Smooth muscle cell (in vitro differentiated cells): ENCODE measurements at regions not wholly inside any gene's neighbourhood (a gene's known extent, or its start where the extent isn't known, plus 50 kb on each side); places are given as distances from the start of the nearest gene placed in this dataset.

Experiments
- DNase-seq: peaks from one replicate; lab custom pipeline; 2025; ENCODE audit not compliant: unreplicated experiment; lab: John Stamatoyannopoulos, UW
- H2AFZ ChIP-seq: fragments of 200-600 bp; sonication (generic); 2 replicates; pipeline ENCODE4 v1.6.0; 2016; ENCODE audit warnings: antibody characterized with exemption, low read depth, mild to moderate bottlenecking
- H3F3A ChIP-seq: fragments of 200-600 bp; sonication (generic); 2 replicates; pipeline ENCODE4 v1.6.0; 2017; ENCODE audit warnings: antibody characterized with exemption, low read depth
- H3K27ac ChIP-seq: fragments of 200-600 bp; sonication (generic); 2 replicates; pipeline ENCODE4 v1.5.1; 2016; ENCODE audit warnings: low read depth, mild to moderate bottlenecking
- H3K27me3 ChIP-seq: fragments of 200-600 bp; sonication (generic); 2 replicates; pipeline ENCODE4 v1.6.1; 2016; ENCODE audit warnings: low read depth, mild to moderate bottlenecking
- H3K36me3 ChIP-seq: fragments of 200-600 bp; sonication (generic); 2 replicates; pipeline ENCODE4 v1.5.1; 2016; ENCODE audit warnings: low read depth
- H3K4me1 ChIP-seq: fragments of 200-600 bp; sonication (generic); 2 replicates; pipeline ENCODE4 v1.5.1; 2016; ENCODE audit warnings: low read depth
- H3K4me2 ChIP-seq: fragments of 200-600 bp; sonication (generic); 2 replicates; pipeline ENCODE4 v1.6.0; 2016; ENCODE audit warnings: mild to moderate bottlenecking
- H3K4me3 ChIP-seq: fragments of 200-600 bp; sonication (generic); 2 replicates; pipeline ENCODE4 v1.5.1; 2016; ENCODE audit warnings: mild to moderate bottlenecking
- H3K79me2 ChIP-seq: fragments of 200-600 bp; sonication (generic); 2 replicates; pipeline ENCODE4 v1.6.0; 2016; ENCODE audit warnings: low read depth, mild to moderate bottlenecking
- H3K9ac ChIP-seq: fragments of 200-600 bp; sonication (generic); 2 replicates; pipeline ENCODE4 v1.6.0; 2016; ENCODE audit warnings: low read depth
- H3K9me3 ChIP-seq: fragments of 200-600 bp; sonication (generic); replicated peaks from 2 replicates; pipeline ENCODE4 v1.5.1; 2016; ENCODE audit warnings: low read depth
- H4K20me1 ChIP-seq: fragments of 200-600 bp; sonication (generic); 2 replicates; pipeline ENCODE4 v1.6.0; 2016; ENCODE audit warnings: low read depth
- WGBS: methylation state at CpG from one replicate; pipeline ENCODE4 v1.1.7; 2016; ENCODE audit warnings: low lambda C conversion rate; 5-methylcytosine and 5-hydroxymethylcytosine counted together
- TF ChIP-seq, protein P1 (sequence below): fragments of 200-600 bp; sonication (generic); IDR thresholded peaks from 2 replicates; pipeline ENCODE4 v1.5.1; 2017; ENCODE audit warnings: borderline replicate concordance, mild to moderate bottlenecking, antibody characterized with exemption; ENCODE audit not compliant: insufficient read depth, poor library complexity, severe bottlenecking

DNA sequence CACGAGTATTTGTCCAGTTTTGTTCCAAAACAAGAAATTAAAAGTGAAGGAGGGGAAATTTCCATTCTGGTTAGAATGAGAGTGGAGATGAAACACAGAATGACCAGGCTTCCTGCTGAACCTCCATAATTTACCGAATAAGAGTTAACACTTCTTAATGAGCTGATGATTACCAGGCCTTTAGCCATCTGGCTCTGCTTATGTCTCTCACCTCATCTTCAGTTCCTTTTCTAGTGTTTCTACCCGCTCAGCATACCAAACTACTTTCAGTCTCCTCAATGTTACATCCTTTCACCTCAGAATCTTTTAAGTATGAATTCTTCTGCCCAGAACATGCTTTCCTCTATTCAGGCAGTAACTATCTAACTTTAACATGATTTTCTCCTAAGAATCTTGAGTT lies 209.0 kb upstream of the RSPO3 start:
- 41% methylated on average over 3 of the region's 3 CpGs for WGBS
- H2AFZ ChIP-seq: peak overlapping the region; percentile 28
- no peak overlapping the region for H3K4me3 ChIP-seq
- H3K36me3 ChIP-seq: no peaks in the 10 kb centered on the region
- no peaks in the 10 kb centered on the region for H3K79me2 ChIP-seq
- no peaks in the 10 kb centered on the region for H3K9me3 ChIP-seq
- H3K27me3 ChIP-seq: no peaks in the 10 kb centered on the region
- no peak overlapping the region for H3K27ac ChIP-seq
- no peaks in the 10 kb centered on the region for H3K4me1 ChIP-seq
- TF ChIP-seq, protein P1, sequence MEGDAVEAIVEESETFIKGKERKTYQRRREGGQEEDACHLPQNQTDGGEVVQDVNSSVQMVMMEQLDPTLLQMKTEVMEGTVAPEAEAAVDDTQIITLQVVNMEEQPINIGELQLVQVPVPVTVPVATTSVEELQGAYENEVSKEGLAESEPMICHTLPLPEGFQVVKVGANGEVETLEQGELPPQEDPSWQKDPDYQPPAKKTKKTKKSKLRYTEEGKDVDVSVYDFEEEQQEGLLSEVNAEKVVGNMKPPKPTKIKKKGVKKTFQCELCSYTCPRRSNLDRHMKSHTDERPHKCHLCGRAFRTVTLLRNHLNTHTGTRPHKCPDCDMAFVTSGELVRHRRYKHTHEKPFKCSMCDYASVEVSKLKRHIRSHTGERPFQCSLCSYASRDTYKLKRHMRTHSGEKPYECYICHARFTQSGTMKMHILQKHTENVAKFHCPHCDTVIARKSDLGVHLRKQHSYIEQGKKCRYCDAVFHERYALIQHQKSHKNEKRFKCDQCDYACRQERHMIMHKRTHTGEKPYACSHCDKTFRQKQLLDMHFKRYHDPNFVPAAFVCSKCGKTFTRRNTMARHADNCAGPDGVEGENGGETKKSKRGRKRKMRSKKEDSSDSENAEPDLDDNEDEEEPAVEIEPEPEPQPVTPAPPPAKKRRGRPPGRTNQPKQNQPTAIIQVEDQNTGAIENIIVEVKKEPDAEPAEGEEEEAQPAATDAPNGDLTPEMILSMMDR: no peak
- H3K4me2 ChIP-seq: no peak overlapping the region
- no peak overlapping the region for H3K9ac ChIP-seq
- DNase-seq: no peak
- no peaks in the 10 kb centered on the region for H4K20me1 ChIP-seq
- no peaks in the 10 kb centered on the region for H3F3A ChIP-seq

GRCh38 chr6:126913651-126914050 lies 204.8 kb upstream of the RSPO3 start:
- Histone ChIP-seq H3F3A (no peaks in the 10 kb centered on the region), H2AFZ (peak overlapping the region; percentile 20)
- WGBS: 5% methylated on average over 1 of the region's 1 CpG

GRCh38 chr6:126914172-126914571 lies 204.3 kb upstream of the RSPO3 start:
- TF ChIP-seq, protein P1: no peak
- Histone ChIP-seq H4K20me1 (no peaks in the 10 kb centered on the region), H3K4me2 (peak overlapping the region; percentile 54), H3K9ac (no peak overlapping the region), H3K9me3 (no peaks in the 10 kb centered on the region), H3K4me3 (no peak overlapping the region), H2AFZ (no peak overlapping the region), H3F3A (peaks cover 5% of the 10 kb centered on the region), H3K4me1 (no peaks in the 10 kb centered on the region), H3K79me2 (no peaks in the 10 kb centered on the region), H3K36me3 (no peaks in the 10 kb centered on the region), H3K27ac (peak overlapping the region; percentile 79), H3K27me3 (no peaks in the 10 kb centered on the region)
- DNase-seq: no peak
- 84% methylated on average over 2 of the region's 2 CpGs for WGBS

More at GRCh38 chr6:126913651-126914050, 204.8 kb upstream of the RSPO3 start:
- TF ChIP-seq, protein P1: no peak
- H3K9me3 ChIP-seq: no peaks in the 10 kb centered on the region
- H3K79me2 ChIP-seq: no peaks in the 10 kb centered on the region
- no peaks in the 10 kb centered on the region for H3K27me3 ChIP-seq
- H3K4me1 ChIP-seq: no peaks in the 10 kb centered on the region
- peak overlapping the region; percentile 12 for H3K9ac ChIP-seq
- no peaks in the 10 kb centered on the region for H4K20me1 ChIP-seq
- H3K36me3 ChIP-seq: no peaks in the 10 kb centered on the region
- DNase-seq: no peak
- no peak overlapping the region for H3K4me3 ChIP-seq
- H3K27ac ChIP-seq: peak overlapping the region; percentile 79
- peak overlapping the region; percentile 54 for H3K4me2 ChIP-seq

DNA sequence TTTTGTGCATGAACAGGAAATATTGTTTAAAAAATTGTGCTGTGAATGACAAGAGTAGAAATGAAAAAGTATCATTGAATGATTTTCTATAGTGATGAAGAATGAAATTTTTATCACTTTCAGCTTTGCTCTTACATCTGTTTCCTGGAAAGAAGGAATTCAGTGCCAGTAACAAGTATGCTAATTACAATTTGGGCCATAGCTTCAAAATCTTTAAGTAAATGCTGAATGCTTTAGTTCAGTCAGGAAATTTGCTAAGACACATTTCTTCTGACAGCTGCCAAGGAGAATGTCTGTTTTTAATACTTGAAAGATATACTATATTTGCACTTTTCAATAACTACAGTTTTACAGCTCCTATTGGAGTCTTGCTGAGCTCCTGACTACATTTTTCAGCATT lies 203.7 kb upstream of the RSPO3 start:
- no peak overlapping the region for H3K9ac ChIP-seq
- H3K79me2 ChIP-seq: no peaks in the 10 kb centered on the region
- no peak overlapping the region for H3K4me2 ChIP-seq
- no peaks in the 10 kb centered on the region for H3K27me3 ChIP-seq
- no peak overlapping the region for H2AFZ ChIP-seq
- no peaks in the 10 kb centered on the region for H3K4me1 ChIP-seq
- H3F3A ChIP-seq: peaks cover 10% of the 10 kb centered on the region
- TF ChIP-seq, protein P1: no peak
- H3K4me3 ChIP-seq: no peak overlapping the region
- no peaks in the 10 kb centered on the region for H3K36me3 ChIP-seq
- peak overlapping the region; percentile 79 for H3K27ac ChIP-seq
- H4K20me1 ChIP-seq: no peaks in the 10 kb centered on the region
- DNase-seq: no peak
- no peaks in the 10 kb centered on the region for H3K9me3 ChIP-seq
